HCEC 1CT (cell line): ENCODE measurements at regions not wholly inside any gene's neighbourhood (a gene's known extent, or its start where the extent isn't known, plus 50 kb on each side); places are given as distances from the start of the nearest gene placed in this dataset.

Experiments used
- DNase-seq: peaks from one replicate; pipeline ENCODE4 v3.0.0-alpha.2; 2017

DNA sequence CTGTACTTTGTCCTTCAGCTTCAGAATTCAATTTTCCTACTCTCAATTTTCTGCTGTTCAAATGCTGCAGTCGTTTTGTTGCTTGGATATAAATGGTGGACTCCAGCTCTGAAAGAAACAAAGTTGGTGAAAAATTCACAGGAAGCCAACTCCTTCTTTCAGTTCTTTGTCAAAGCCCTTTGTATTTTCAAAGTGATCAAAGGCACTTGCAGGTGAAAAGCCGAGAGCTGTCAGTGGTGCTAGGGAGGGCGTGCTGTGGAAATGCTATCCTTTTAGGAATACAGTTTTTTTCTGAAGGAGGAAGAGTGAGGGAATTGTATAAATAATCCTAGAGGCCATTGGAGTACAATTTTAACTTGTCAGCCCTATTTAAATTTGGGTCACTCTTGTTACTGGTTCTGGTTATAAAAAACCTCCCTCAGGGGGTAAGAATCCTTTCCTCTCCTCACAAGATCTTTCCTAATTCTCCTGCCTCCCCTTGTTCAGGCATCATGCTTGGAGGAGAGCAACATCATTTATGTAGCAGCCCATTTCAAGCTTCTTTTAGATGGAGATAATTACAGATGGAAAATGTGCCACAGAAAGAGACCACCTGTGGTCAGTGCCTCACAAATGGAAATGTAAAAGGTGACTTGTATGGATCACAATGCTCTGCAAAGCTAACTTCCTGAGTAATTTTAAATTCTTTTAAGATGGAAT, 62.5 kb upstream of the GHR start:
- no peak for DNase-seq

DNA sequence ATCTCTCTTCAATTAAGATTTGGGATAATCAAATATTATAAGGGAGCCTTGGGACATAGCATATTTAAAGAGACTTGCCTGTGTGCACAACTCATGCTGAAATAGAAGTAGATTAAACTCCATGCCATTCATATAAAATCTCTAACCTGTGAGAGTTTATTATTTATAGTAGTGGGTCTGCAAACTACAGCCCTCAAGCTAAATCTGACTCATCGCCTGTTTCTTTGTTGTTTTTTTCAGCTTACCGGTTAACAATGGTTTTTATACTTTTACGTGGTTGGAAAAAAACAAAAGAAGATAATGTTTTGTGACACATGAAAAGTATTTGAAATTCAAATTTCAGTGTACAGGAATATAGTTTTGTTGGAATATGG, 61.9 kb upstream of the GHR start:
- DNase-seq, result no peak

DNA sequence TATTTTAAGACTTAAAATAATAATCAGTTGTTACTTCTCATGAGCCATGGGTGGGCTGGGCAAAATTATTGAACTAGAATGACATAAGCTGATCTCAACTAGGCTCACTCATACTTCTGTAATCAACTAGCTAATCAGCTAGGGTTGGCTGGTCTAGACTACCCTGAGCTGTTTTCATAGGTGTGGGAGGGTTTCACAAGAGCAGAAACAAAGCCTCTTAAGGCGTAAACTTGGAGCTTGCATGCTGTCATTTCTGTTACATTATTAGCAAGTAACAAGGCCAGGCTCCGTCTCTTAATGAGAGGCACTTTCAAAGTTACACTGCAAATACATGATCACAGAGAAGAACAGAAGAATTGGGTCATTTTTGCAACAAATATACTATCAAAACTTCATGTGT, 57.2 kb upstream of the GHR start:
- DNase-seq, result no peak
